HepG2 (cell line): ENCODE measurements at regions not wholly inside any gene's neighbourhood (a gene's known extent, or its start where the extent isn't known, plus 50 kb on each side); places are given as distances from the start of the nearest gene placed in this dataset.

Source experiments
- FLYWCH1 ChIP-seq: sonication (generic); formaldehyde crosslinking; IDR thresholded peaks from 2 replicates; pipeline ENCODE4 v1.8.1; 2023; ENCODE audit warnings: mild to moderate bottlenecking, missing genetic modification reagents
- HIVEP1 ChIP-seq: sonication (generic); formaldehyde crosslinking; IDR thresholded peaks from 2 replicates; pipeline ENCODE4 v1.4.0; 2020; ENCODE audit warnings: mild to moderate bottlenecking, missing genetic modification reagents
- HNRNPH1 ChIP-seq: fragments of 200-400 bp; formaldehyde crosslinking; optimal IDR thresholded peaks from 2 replicates; pipeline ENCODE3; 2017; ENCODE audit warnings: mild to moderate bottlenecking, low read depth, low read length
- HOMEZ ChIP-seq: IDR thresholded peaks from 2 replicates; pipeline ENCODE4 v1.6.1; 2016; ENCODE audit warnings: low read depth
- KDM5A ChIP-seq: fragments of 200-600 bp; sonication (generic); IDR thresholded peaks from 2 replicates; pipeline ENCODE4 v1.7.0; 2018; ENCODE audit warnings: antibody characterized with exemption, mild to moderate bottlenecking, low read length, borderline replicate concordance
- LRRFIP1 ChIP-seq: sonication (generic); formaldehyde crosslinking; conservative IDR thresholded peaks from 2 replicates; pipeline ENCODE4 v1.4.0; 2020; ENCODE audit warnings: missing genetic modification reagents
- MED8 ChIP-seq: sonication (generic); formaldehyde crosslinking; IDR thresholded peaks from 2 replicates; pipeline ENCODE4 v1.8.1; 2023; ENCODE audit warnings: mild to moderate bottlenecking, missing genetic modification reagents; ENCODE audit not compliant: insufficient replicate concordance
- MXI1 ChIP-seq: IDR thresholded peaks from 3 replicates; pipeline ENCODE4 v1.6.1; 2012; ENCODE audit warnings: low read depth, low read length, inconsistent platforms, borderline replicate concordance
- NFE2L2 ChIP-seq: fragments of 150-350 bp; IDR thresholded peaks from 2 replicates; pipeline ENCODE4 v1.6.1; 2014; ENCODE audit warnings: low read length
- NR2F1 ChIP-seq, 2 experiments: fragments of 450-650 bp in 1 of 2; formaldehyde crosslinking in 1 of 2; IDR thresholded peaks; 2 replicates each; pipeline versions ENCODE4 v1.5.0 to v1.6.1; 2016 to 2020; ENCODE audit warnings: mild to moderate bottlenecking in 1 of 2, missing compliant biosample characterization in 1 of 2, missing genetic modification reagents in 1 of 2, moderate library complexity in 1 of 2
- SMYD3 ChIP-seq: sonication (generic); formaldehyde crosslinking; IDR thresholded peaks from 2 replicates; pipeline ENCODE4 v1.8.1; 2023; ENCODE audit warnings: mild to moderate bottlenecking, missing genetic modification reagents
- TOE1 ChIP-seq: sonication (generic); formaldehyde crosslinking; IDR thresholded peaks from 2 replicates; pipeline ENCODE4 v1.4.0; 2020; ENCODE audit warnings: mild to moderate bottlenecking, missing genetic modification reagents
- ZBTB4 ChIP-seq: sonication (generic); formaldehyde crosslinking; IDR thresholded peaks from 2 replicates; pipeline ENCODE4 v1.4.0; 2020; ENCODE audit warnings: missing genetic modification reagents, mild to moderate bottlenecking, borderline replicate concordance
- ZNF432 ChIP-seq: sonication (generic); formaldehyde crosslinking; IDR thresholded peaks from 2 replicates; pipeline ENCODE4 v1.5.0; 2020; ENCODE audit warnings: missing genetic modification reagents, mild to moderate bottlenecking, borderline replicate concordance
- ZNF501 ChIP-seq: sonication (generic); formaldehyde crosslinking; IDR thresholded peaks from 2 replicates; pipeline ENCODE4 v1.5.1; 2020; ENCODE audit warnings: mild to moderate bottlenecking, moderate library complexity, missing genetic modification reagents
- ZNF580 ChIP-seq: IDR thresholded peaks from 2 replicates; pipeline ENCODE4 v1.6.1; 2016; ENCODE audit warnings: low read depth, borderline replicate concordance
- ZNF687 ChIP-seq: sonication (generic); formaldehyde crosslinking; IDR thresholded peaks from 2 replicates; pipeline ENCODE4 v1.5.1; 2020; ENCODE audit warnings: mild to moderate bottlenecking, missing genetic modification reagents, moderate library complexity

GRCh38 chr2:8573234-8573941, 108.5 kb upstream of the ID2 start (continued):
- TF ChIP-seq ZNF687 (CRISPR knock-in tag) (peak; percentile 83), ZBTB4 (CRISPR knock-in tag) (no peak), HNRNPH1 (no peak), HIVEP1 (CRISPR knock-in tag) (no peak), SMYD3 (CRISPR knock-in tag) (0 out of 2 replicates have a peak, but pooled peaks have one; percentile 83), FLYWCH1 (CRISPR knock-in tag) (no peak), ZNF580 (CRISPR knock-in tag) (no peak), KDM5A (no peak), HOMEZ (CRISPR knock-in tag) (no peak), NR2F1 (CRISPR knock-in tag; IDR thresholded peaks at IDR 0.05) (no peak), TOE1 (no peak), ZNF432 (CRISPR knock-in tag) (peak; percentile 41; the same call in 1 of the 2 replicates), NFE2L2 (no peak), MXI1 (no peak), ZNF501 (CRISPR knock-in tag) (peak; percentile 45; the same call in 1 of the 2 replicates), LRRFIP1 (no peak), MED8 (CRISPR knock-in tag) (no peak)
